Central memory CD8-positive, alpha-beta T cell (primary cell): ENCODE measurements at regions not wholly inside any gene's neighbourhood (a gene's known extent, or its start where the extent isn't known, plus 50 kb on each side); places are given as distances from the start of the nearest gene placed in this dataset.
"Not testable (repeated sequence)": the region's sequence is repeated elsewhere in the genome, so short reads cannot be mapped to it uniquely, and the experiment has no call there.

Experiments used
- ATAC-seq: fragments of 150-1000 bp; cut with Tn5 transposase; replicated peaks from 2 replicates; pipeline ENCODE4 v1.10.0; 2022; ENCODE audit warnings: mild to moderate bottlenecking, moderate FRiP score, moderate number of reproducible peaks; ENCODE audit not compliant: poor library complexity, severe bottlenecking; ENCODE audit errors: extremely low read depth
- DNase-seq, 2 donors: peaks; one replicate each; pipeline ENCODE4 v3.0.0; 2021; ENCODE audit warnings: low spot score in 2 of 2
- H3K27ac Mint-ChIP-seq: one replicate; pipeline ENCODE4 v1.8.0; 2022; ENCODE audit warnings: low read depth, mild to moderate bottlenecking, moderate library complexity, mixed read lengths
- H3K27me3 Mint-ChIP-seq: one replicate; pipeline ENCODE4 v1.8.0; 2022; ENCODE audit warnings: mixed read lengths
- H3K36me3 Mint-ChIP-seq: one replicate; pipeline ENCODE4 v1.8.0; 2022; ENCODE audit warnings: mild to moderate bottlenecking, moderate library complexity, mixed read lengths; ENCODE audit not compliant: insufficient read depth
- H3K4me1 Mint-ChIP-seq: one replicate; pipeline ENCODE4 v1.8.0; 2022; ENCODE audit warnings: mixed read lengths
- H3K4me3 Mint-ChIP-seq: one replicate; pipeline ENCODE4 v1.8.0; 2022; ENCODE audit warnings: mild to moderate bottlenecking, moderate library complexity, mixed read lengths
- H3K9me3 Mint-ChIP-seq: one replicate; pipeline ENCODE4 v1.8.0; 2022; ENCODE audit warnings: mixed read lengths

- Mint-ChIP-seq H3K36me3 (no peaks in the 10 kb centered on the region), H3K4me3 (no peak overlapping the region), H3K4me1 (no peaks in the 10 kb centered on the region), H3K27me3 (peaks cover 65% of the 10 kb centered on the region), H3K27ac (no peak overlapping the region), H3K9me3 (no peaks in the 10 kb centered on the region)
- ATAC-seq (no peak), DNase-seq (no peak)
Observed at GRCh38 chr5:113689647-113690046, 176.2 kb downstream of the YTHDC2 start.

- Mint-ChIP-seq H3K27me3 (peaks cover 77% of the 10 kb centered on the region), H3K9me3 (no peaks in the 10 kb centered on the region), H3K27ac (no peak overlapping the region), H3K36me3 (no peaks in the 10 kb centered on the region), H3K4me1 (no peaks in the 10 kb centered on the region), H3K4me3 (no peak overlapping the region)
- ATAC-seq (no peak), DNase-seq (no peak)
Observed at GRCh38 chr5:113692466-113692865, 179.0 kb downstream of the YTHDC2 start.

DNA sequence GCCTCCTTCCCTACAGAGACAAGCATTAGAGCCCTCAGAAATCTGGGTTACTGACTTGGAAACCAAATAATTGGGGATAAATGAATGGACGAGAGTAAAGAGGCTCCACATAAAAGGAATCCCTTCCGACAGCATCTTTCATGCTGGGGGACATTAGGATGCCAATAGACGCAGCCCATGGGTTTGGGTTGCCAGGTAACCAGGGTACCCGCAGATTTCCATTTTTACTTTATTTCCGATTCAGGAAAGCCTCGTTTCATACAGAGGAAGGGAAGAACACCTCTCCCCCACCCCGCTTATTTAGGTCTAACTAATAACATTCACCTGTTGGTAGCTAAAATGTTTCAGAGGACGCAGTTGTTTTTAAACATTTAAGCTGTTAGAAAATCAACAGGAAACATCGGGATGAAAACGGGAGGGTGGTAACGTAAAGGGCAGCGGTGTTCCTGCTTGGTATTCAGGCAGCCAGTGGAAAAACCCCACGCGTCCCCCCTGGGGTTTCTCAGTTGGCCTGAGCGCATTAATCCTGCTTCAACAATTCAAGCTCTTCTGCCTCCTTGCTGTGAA, 179.5 kb downstream of the YTHDC2 start:
- Mint-ChIP-seq H3K36me3 (no peaks in the 10 kb centered on the region), H3K4me1 (no peaks in the 10 kb centered on the region), H3K9me3 (no peaks in the 10 kb centered on the region), H3K4me3 (no peak overlapping the region), H3K27me3 (peaks cover 77% of the 10 kb centered on the region), H3K27ac (no peak overlapping the region)
- ATAC-seq, result no peak
- no peak for DNase-seq

- ATAC-seq, result no peak
Observed at GRCh38 chr5:113693701-113694100, 180.2 kb downstream of the YTHDC2 start.

DNA sequence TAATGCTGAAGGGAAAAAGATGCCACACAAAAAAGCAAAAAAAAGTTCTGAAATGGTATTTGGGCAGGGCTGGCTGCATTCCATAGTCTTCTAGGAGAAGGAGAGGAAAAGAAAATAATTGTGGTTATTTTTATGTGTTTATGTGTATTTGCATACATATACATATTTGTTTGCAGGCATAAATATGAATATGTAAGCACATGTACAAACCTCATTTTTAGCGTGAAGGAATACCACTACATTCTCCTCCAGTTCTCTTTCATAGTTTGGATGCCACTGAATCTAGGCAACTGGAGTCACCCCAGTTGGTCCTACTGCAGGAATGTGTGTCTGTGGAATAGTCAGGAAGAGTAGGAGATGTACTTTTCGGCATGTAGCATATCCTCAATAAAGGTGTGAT, 181.1 kb downstream of the YTHDC2 start:
- no peak overlapping the region for H3K27ac Mint-ChIP-seq
- ATAC-seq (no peak), DNase-seq (no peak)
- peaks cover 67% of the 10 kb centered on the region for H3K27me3 Mint-ChIP-seq
- H3K36me3 Mint-ChIP-seq, result no peaks in the 10 kb centered on the region
- H3K4me1 Mint-ChIP-seq, result no peaks in the 10 kb centered on the region
- no peak overlapping the region for H3K4me3 Mint-ChIP-seq
- H3K9me3 Mint-ChIP-seq, result no peaks in the 10 kb centered on the region

More at GRCh38 chr5:113693701-113694100, 180.2 kb downstream of the YTHDC2 start:
- H3K27me3 Mint-ChIP-seq, result peaks cover 76% of the 10 kb centered on the region
- no peak overlapping the region for H3K4me3 Mint-ChIP-seq
- no peaks in the 10 kb centered on the region for H3K9me3 Mint-ChIP-seq
- no peak for DNase-seq
- no peak overlapping the region for H3K27ac Mint-ChIP-seq
- H3K36me3 Mint-ChIP-seq, result no peaks in the 10 kb centered on the region
- H3K4me1 Mint-ChIP-seq, result no peaks in the 10 kb centered on the region

GRCh38 chr5:113703266-113703665, 189.8 kb downstream of the YTHDC2 start:
- no peak overlapping the region for H3K27ac Mint-ChIP-seq
- ATAC-seq (no peak), DNase-seq (no peak)
- H3K27me3 Mint-ChIP-seq, result no peaks in the 10 kb centered on the region
- H3K4me1 Mint-ChIP-seq, result no peaks in the 10 kb centered on the region
- no peak overlapping the region for H3K4me3 Mint-ChIP-seq
- H3K9me3 Mint-ChIP-seq, result peaks cover 7% of the 10 kb centered on the region
- no peaks in the 10 kb centered on the region for H3K36me3 Mint-ChIP-seq

DNA sequence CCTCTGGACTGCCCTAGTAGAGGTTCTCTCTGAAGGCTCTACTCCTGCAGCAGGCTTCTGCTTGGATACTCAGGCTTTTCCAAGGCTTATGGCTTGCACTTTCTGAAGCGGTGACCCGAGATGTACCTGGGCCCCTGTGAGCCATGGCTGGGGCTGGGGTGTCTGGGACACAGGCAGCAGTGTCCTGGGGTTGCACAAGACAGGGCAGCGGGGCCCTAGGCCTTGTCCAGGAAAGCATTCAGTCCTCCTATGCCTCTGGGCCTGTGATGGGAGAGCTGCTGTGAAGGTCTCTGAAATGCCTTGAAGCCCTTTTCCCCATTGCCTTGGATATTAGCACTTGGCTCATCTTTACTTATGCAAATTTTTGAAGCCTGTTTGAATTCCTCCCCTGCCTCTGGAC, 192.2 kb downstream of the YTHDC2 start:
- peaks cover 7% of the 10 kb centered on the region for H3K9me3 Mint-ChIP-seq
- H3K36me3 Mint-ChIP-seq, result no peaks in the 10 kb centered on the region
- no peaks in the 10 kb centered on the region for H3K27me3 Mint-ChIP-seq
- H3K4me1 Mint-ChIP-seq, result no peaks in the 10 kb centered on the region
- DNase-seq (no peak), ATAC-seq (no peak)
- H3K27ac Mint-ChIP-seq, result no peak overlapping the region
- no peak overlapping the region for H3K4me3 Mint-ChIP-seq

DNA sequence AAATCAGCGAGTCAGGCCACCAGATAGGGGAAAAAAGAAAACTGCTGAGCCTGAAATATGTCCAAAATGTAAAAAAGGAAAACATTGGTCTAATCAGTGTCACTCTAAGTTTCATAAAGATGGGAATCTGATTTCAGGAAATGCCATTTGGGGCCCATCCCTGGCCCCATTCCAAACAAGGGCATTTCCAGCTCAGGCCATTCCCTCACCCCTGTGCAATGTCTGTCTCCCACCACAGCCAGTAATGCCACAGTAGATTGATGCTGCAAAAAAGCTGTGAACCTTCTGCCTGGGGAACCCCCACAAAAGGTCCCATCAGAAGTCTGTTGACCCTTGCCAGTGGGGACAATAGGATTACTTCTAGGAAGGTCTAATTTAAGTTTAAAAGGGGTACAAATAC, 199.6 kb downstream of the YTHDC2 start:
- Mint-ChIP-seq H3K27me3 (no peaks in the 10 kb centered on the region), H3K4me1 (no peaks in the 10 kb centered on the region), H3K36me3 (no peaks in the 10 kb centered on the region), H3K27ac (no peak overlapping the region), H3K4me3 (no peak overlapping the region), H3K9me3 (peaks cover 12% of the 10 kb centered on the region)
- ATAC-seq, result no peak
- DNase-seq, result no peak

- H3K27me3 Mint-ChIP-seq, DNase-seq, H3K4me3 Mint-ChIP-seq, H3K4me1 Mint-ChIP-seq, H3K36me3 Mint-ChIP-seq, ATAC-seq, H3K27ac Mint-ChIP-seq: not testable (repeated sequence)
- H3K9me3 Mint-ChIP-seq, result peaks cover 12% of the 10 kb centered on the region
Observed at GRCh38 chr5:113715921-113716320, 202.4 kb downstream of the YTHDC2 start.

GRCh38 chr5:113719549-113719948, 206.1 kb downstream of the YTHDC2 start:
- Mint-ChIP-seq H3K4me3 (no peak overlapping the region), H3K27me3 (no peaks in the 10 kb centered on the region), H3K4me1 (no peaks in the 10 kb centered on the region), H3K9me3 (peaks cover 12% of the 10 kb centered on the region), H3K36me3 (no peaks in the 10 kb centered on the region), H3K27ac (no peak overlapping the region)
- DNase-seq (no peak), ATAC-seq (no peak)

- Mint-ChIP-seq H3K36me3 (no peaks in the 10 kb centered on the region), H3K27me3 (no peaks in the 10 kb centered on the region), H3K9me3 (peaks cover 8% of the 10 kb centered on the region), H3K4me1 (no peaks in the 10 kb centered on the region), H3K27ac (no peak overlapping the region), H3K4me3 (no peak overlapping the region)
- ATAC-seq (no peak), DNase-seq (no peak)
Observed at GRCh38 chr5:113721171-113721570, 207.7 kb downstream of the YTHDC2 start.

DNA sequence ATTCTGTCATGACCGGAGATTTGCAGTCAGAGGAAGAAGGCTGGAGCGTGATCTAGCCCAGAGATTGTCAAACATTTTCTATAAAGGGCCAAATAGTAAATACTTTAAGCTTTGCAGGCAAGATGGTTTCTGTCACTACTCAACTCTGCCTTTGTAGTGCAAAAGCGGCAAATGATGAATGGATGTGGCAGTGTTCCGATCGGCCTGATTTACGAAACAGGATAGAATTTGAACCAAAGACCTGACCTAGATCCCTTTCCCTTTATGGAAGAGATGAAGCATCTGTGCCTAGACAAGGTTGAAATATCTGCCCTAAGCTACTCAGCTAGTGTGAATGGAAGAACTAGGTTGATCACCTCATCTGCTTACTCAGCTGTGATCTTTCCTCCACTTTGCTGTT, 209.5 kb downstream of the YTHDC2 start:
- ATAC-seq (no peak), DNase-seq (no peak)
- Mint-ChIP-seq H3K27me3 (no peaks in the 10 kb centered on the region), H3K36me3 (no peaks in the 10 kb centered on the region), H3K4me1 (no peaks in the 10 kb centered on the region), H3K27ac (no peak overlapping the region), H3K9me3 (peaks cover 8% of the 10 kb centered on the region), H3K4me3 (no peak overlapping the region)

DNA sequence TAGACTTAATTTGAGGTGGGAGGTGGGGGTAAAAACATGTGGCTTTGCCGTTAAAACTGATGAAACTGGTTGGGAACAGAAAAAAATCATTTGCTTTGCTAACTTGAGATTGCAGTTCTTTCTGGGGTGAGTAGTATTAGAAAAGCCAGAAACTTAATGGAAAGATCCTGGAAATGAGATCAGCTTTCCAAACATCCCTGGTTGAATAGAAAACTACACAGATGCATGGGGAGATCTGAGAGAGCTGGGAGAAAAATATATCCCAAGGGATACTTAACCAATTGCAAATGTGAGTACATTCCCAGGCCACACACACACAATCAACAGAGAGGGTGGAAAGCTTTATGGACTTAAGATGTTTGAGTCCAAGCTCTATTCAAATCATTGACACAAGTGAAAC, 222.3 kb downstream of the YTHDC2 start:
- no peak for ATAC-seq
- no peaks in the 10 kb centered on the region for H3K9me3 Mint-ChIP-seq
- peaks cover 2% of the 10 kb centered on the region for H3K27me3 Mint-ChIP-seq
- DNase-seq, result no peak
- no peaks in the 10 kb centered on the region for H3K4me1 Mint-ChIP-seq
- no peak overlapping the region for H3K27ac Mint-ChIP-seq
- peaks cover 2% of the 10 kb centered on the region for H3K36me3 Mint-ChIP-seq
- no peak overlapping the region for H3K4me3 Mint-ChIP-seq

DNA sequence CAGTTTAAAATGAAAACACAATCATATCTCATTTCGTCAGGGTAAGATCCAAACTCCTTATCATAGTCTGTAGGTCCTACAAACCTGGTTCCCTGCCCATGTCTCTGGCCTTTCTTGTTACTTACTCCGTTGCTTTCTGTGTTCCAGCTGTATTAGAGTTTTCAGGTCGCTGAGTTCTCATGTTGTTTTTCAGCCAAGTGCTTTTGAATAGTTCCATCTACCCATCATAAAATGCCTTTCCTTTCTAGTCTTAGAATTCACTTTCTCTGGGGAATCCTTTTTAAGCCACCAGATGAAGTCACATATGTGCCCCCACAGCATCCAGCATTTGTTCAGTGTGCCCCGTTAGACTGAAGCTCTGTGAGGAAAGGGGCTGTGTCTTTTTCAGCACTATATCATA, 228.7 kb downstream of the YTHDC2 start:
- no peak for ATAC-seq
- no peaks in the 10 kb centered on the region for H3K9me3 Mint-ChIP-seq

More for the DNA sequence above, 228.7 kb downstream of the YTHDC2 start:
- no peak for DNase-seq
- Mint-ChIP-seq H3K27me3 (no peaks in the 10 kb centered on the region), H3K27ac (no peak overlapping the region), H3K36me3 (peaks cover 2% of the 10 kb centered on the region), H3K4me3 (no peak overlapping the region), H3K4me1 (no peaks in the 10 kb centered on the region)
